ENCODE measurements at regions not wholly inside any gene's neighbourhood (a gene's known extent, or its start where the extent isn't known, plus 50 kb on each side); places are given as distances from the start of the nearest gene placed in this dataset.
A peak's percentile ranks its signal among the peaks of the same experiment; 100 is the strongest.

DNA sequence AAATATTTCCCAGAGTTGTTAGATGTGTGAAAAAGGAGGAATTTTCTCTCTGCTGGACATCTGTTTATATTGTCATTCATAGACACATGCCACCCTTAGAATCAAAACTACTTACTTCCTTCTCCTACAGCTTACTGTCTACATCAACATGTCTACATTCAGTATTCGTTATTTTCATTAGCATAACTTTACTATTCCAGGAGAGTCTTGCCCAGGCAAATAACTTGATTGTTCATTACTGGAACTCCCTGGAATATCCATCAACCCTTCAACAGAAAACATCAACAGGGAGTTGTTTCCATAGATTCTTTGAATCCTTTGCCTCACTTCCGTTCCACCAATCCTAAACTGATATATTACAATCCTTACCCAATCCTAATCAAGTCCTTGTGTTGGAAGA is 457.5 kb upstream of the ZNF608 start:
- no peak for DNase-seq (ENCODE audit: low read depth)

- DNase-seq (ENCODE audit: low read depth) = no peak
These were observed 459.3 kb upstream of the ZNF608 start for GRCh38 chr5:125205601-125206225.

DNA sequence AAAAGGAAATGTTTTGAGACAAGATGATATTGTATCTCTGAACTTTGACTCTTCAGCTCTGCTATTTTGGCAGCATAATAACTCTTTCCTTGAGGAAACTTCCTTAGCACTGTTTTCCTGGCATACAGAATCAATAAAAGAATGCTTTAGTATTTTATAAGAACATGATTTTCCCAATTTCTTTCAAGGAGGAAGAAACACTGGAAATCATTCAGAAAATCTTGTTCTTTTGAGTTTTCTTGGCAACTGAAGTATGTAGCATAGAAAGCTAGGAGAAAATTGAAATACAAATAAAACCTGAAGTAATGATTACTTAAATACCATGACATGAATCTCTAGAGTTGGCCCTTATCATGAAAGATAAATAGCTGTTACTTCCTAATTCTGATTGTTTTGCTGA is 461.4 kb upstream of the ZNF608 start:
- no peak for DNase-seq (ENCODE audit: low read depth)

DNA sequence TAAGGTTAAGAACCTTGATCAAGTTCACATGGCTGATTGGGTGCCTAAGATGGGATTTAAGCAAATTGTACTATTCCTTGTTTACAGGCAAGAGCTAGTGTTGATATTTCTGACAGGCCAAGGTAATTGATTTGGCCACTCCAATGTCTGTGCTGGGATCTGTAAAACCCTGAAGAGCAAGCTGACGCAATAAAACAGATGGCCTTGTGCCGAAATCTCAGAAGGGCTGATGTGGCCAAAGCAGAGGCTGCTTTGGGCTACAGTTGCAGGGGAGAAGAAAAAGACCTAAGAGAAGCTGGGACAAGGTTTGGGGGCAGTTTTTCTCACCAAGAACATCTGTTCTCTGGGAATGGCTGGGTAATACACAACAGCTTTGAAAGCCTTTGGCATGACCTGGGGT is 463.2 kb upstream of the ZNF608 start:
- no peak for DNase-seq (ENCODE audit: low read depth)

- DNase-seq (ENCODE audit: low read depth) = no peak
These were observed 464.0 kb upstream of the ZNF608 start for GRCh38 chr5:125210242-125210947.

GRCh38 chr5:125214080-125214479 is 467.6 kb upstream of the ZNF608 start:
- no peak for DNase-seq (ENCODE audit: low read depth)

- no peak for DNase-seq (ENCODE audit: low read depth)
These were observed 469.2 kb upstream of the ZNF608 start for GRCh38 chr5:125215593-125215992.

DNA sequence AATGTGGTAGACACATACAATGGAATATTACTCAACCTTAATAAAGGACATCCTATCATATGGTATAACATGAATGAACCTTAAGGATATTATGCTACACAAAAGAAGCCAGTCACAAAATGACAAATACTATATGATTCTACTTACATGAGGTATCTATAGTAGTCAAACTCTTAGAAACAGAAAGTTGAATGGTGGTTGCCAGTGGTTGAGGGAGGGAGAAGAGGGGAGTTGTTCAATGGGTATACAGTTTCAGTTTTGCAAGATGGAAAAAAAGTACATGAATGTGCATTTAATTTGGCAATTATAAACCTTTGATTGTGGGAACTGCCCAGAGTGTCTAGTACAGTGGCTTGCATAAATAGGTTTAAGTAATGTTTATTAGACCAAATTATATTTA is 473.3 kb upstream of the ZNF608 start:
- no peak for DNase-seq (ENCODE audit: low read depth)

DNA sequence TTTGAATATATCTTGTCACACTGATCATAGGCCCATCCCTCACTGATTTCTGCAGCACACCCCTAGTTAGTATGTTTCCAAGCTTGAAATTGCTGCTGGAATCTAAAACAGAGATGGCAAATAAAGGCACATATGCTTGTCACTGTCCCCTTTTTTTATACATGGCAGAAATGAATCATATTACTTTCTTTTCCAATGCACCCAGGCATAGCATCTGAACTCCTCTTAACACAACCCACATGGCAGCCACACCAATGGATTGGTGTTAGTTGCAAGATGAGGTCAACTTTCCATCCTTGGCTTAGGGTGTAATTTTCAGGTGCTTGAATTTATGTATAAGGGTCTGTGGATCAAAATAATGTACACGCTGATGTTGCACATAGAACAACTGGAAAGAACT is 473.8 kb upstream of the ZNF608 start:
- DNase-seq (ENCODE audit: low read depth) = no peak

DNA sequence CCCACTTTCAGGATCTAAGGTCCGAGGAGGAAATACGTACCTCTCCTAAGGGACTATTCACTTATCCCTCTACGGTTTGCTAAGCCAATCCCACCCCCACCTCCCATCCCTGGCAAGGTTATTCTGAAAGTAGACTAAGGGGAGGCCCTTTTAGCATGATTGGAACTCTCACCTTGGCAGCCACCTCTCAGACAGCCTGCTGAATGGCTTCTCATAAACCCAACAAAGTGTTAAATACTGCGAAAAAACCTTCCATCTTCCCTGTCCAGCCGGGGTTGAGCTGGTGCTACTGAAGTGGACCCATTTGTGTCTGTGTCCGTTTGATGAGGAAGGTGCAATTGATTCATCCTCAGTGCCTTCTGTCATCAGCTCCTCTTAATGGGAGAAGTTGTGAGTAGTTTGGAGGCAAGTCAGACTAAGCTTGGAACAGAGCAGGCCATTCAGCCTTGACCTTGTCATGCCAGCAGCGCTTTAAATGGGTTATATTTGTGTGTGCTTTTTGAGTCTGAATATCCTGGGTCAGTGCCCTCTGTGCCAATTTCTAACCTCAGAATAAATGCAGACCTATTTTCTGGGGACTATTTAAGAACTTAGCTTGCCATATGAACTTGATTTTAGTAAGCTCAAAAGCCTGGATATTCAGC is 476.3 kb upstream of the ZNF608 start:
- no peak for DNase-seq (ENCODE audit: low read depth)

DNA sequence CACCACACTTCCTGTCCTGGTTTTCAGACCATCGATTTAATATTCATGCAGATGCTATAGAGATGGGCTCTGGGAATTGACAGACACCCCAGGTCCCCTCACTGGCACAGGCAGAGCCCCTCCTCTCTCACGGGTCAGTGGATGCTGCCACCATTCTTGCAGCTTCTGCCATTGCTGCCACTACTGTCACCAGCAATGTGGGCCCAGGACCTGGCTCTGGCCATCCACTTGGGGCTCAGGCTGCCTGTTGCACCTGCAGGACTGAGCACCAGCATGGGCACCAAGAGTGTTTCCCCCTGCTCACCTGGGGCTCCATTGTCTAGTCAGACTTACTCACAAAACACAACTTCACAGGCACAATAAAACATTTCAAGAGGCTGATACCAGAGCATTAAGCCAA is 479.0 kb upstream of the ZNF608 start:
- no peak for DNase-seq (ENCODE audit: low read depth)

DNA sequence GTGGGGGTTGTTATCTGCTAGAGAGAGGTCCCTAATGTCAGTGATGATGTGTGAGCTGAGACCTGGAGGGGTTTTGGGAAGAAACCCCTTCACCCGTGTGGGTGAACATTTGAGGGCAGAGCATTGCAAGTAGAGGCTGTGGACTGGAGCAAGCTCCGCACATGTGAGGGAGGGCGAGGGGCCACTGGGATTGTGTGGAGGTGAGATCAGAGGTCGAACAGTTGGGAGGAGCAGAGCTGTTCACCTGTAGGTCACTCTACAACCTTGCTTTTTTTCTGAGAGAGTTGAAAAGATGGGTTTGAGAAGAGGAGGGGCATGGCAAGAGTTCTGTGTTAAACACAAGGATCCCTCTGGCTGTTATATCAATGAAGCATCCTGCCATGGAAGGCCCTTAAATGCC is 480.4 kb upstream of the ZNF608 start:
- no peak for DNase-seq (ENCODE audit: low read depth)

GRCh38 chr5:125227333-125228095 is 481.1 kb upstream of the ZNF608 start:
- DNase-seq (ENCODE audit: low read depth) = no peak

- DNase-seq (ENCODE audit: low read depth) = no peak
These were observed 482.1 kb upstream of the ZNF608 start for GRCh38 chr5:125228363-125229070.

DNA sequence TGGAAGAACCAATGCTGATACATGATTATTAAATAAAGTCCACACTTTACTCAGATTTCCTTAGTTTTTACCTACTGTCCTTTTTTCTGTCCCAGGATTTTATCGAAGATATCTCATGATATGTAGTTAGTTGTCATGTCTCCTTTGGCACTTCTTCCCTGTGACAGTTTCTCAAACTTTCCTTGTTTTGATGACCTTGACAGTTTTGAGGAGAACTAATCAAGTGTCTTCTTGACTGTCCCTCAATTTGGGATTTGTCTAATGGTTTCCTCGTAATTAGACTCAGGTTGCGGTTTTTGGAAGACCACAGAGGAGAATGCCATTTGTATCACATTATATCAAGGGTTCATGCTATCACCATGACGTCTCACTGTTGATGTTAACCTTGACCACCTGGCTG is 483.1 kb upstream of the ZNF608 start:
- no peak for DNase-seq (ENCODE audit: low read depth)

DNA sequence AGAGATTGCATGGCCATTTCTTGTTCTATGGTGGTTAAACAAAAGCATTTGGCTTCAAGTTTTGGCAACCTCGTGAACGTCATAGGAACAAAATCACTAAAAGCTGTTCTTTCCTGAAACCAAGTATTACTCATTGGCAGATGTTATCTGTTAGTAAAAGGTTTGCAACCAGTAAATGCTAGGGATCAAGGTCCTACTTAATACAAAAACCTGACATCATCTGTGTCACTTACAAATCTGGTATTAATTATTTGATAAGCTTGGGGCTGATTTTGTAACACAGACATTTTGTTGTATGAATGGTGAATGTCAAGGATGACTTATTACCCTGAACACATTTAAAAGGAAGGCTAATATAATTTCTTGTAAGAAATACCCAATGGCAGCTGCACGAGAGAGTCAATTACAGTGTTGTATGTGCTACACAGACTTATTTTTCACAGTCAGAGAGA is 486.4 kb upstream of the ZNF608 start:
- peak; percentile 93 for DNase-seq (ENCODE audit: low read depth)

DNA sequence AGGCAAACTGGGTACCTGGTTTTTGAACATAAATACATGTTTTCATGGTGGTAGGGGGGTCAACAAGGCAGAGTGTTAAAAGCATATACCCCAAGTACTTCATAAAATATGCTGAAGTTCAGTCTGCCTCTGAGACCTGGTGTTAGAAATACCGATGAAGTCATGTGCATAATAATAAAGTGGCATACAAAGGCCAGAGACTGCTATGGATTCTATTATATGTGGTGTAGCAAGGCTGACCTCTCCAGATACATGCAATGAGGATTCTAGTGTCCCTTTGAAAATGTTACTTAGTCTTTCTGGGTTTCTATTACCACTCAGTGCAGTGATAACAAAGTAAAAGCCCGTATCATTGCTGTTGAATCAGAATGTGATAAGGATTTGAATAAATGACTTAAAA is 487.5 kb upstream of the ZNF608 start:
- DNase-seq (ENCODE audit: low read depth) = no peak

- DNase-seq (ENCODE audit: low read depth) = no peak
These were observed 489.6 kb upstream of the ZNF608 start for GRCh38 chr5:125236007-125236406.

- no peak for DNase-seq (ENCODE audit: low read depth)
These were observed 490.5 kb upstream of the ZNF608 start for GRCh38 chr5:125236981-125237380.

DNA sequence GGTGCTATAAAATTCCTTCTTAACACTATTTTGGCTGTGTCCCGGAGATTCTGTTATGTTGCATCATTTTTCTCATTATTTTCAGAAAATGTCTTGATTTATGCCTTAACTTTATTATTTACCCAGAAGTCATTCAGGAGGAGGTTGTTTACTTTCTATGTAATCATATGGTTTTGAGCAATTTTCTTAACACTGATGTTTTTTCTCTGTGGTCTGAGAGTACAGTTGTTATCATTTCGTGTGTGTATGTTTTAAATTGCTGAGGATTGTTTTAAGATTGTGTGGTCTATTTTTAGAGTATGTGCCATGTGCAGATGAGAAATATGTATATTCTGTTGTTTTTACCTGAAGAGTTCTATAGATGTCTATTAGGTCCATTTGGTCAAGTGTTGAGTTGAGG is 498.1 kb upstream of the ZNF608 start:
- DNase-seq (ENCODE audit: low read depth) = no peak

GRCh38 chr5:125245216-125245615 is 498.8 kb upstream of the ZNF608 start:
- no peak for DNase-seq (ENCODE audit: low read depth)

GRCh38 chr5:125249400-125249799 is 503.0 kb upstream of the ZNF608 start:
- no peak for DNase-seq (ENCODE audit: low read depth)

Measured in fibroblast of the conjunctiva (primary cell).